PC-9 (cell line): ENCODE measurements at regions not wholly inside any gene's neighbourhood (a gene's known extent, or its start where the extent isn't known, plus 50 kb on each side); places are given as distances from the start of the nearest gene placed in this dataset.

ENCODE experiments used
- CTCF ChIP-seq: fragments of 200-600 bp; sonication (generic); conservative IDR thresholded peaks from 2 replicates; pipeline ENCODE4 v1.6.1; 2017; ENCODE audit warnings: mixed run types, antibody characterized with exemption, mild to moderate bottlenecking, moderate library complexity
- EZH2 ChIP-seq: fragments of 200-600 bp; sonication (generic); IDR thresholded peaks from 2 replicates; pipeline ENCODE4 v1.8.0; 2017; ENCODE audit warnings: antibody characterized with exemption, low read depth

GRCh38 chr4:124468360-124468759 lies 244.2 kb downstream of the ANKRD50 start:
- TF ChIP-seq CTCF = no peak
- no peak for TF ChIP-seq EZH2
